MV-4-11 (cell line): ENCODE measurements at regions not wholly inside any gene's neighbourhood (a gene's known extent, or its start where the extent isn't known, plus 50 kb on each side); places are given as distances from the start of the nearest gene placed in this dataset.
A peak's percentile ranks its signal among the peaks of the same experiment; 100 is the strongest.

Experiments used
- DNase-seq: peaks from one replicate; lab custom pipeline; 2025; lab: John Stamatoyannopoulos, UW

- DNase-seq = no peak
Measured at GRCh38 chr3:116767726-116768125, 58.1 kb downstream of the TUSC7 start.

GRCh38 chr3:116770815-116771450 lies 61.4 kb downstream of the TUSC7 start:
- DNase-seq = peak; percentile 75

- DNase-seq = no peak
Measured at GRCh38 chr3:116776880-116777785, 67.6 kb downstream of the TUSC7 start.

GRCh38 chr3:116785226-116785625 lies 75.6 kb downstream of the TUSC7 start:
- no peak for DNase-seq

DNA sequence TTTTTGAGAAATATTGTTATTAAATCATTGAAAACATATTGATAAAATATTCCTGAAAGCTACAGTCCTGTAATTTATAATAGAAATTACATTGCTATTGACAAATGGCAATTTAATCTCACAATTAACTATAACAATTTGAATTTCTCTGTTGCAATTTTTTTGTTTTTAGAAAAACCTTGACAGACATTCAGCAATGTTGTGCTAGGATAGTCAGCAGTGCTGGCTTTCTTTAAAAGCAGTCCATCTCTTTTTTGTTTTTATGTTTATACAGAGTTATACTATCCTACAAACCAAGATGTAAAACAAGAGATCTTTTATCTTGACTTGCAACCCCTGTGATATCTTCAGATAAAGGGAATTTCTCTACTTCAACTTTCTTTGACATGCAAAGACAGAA lies 93.1 kb downstream of the TUSC7 start:
- DNase-seq = no peak

- no peak for DNase-seq
Measured at GRCh38 chr3:116806351-116806750, 96.8 kb downstream of the TUSC7 start.

GRCh38 chr3:116808725-116809124 lies 99.1 kb downstream of the TUSC7 start:
- peak; percentile 76 for DNase-seq

DNA sequence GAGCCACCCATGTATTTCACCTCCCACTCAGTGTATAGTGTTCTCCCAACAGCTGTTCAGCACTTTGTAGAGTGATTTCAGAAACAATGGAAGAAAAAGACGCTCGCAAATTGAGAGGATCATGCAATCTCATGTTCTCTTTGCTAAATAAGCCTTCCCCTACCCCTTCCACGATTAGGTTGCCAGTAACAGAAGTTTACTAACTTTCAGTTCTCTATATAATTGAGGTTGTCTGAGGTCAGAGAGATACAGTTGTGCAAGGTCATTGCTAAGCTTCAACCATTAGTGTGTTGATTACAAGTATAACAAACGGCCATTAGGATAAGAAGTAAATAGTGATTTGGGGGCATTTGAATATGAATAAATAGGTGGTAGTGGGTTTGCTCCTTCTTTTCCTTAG lies 99.6 kb downstream of the TUSC7 start:
- DNase-seq = peak; percentile 80

- DNase-seq = no peak
Measured at GRCh38 chr3:116811754-116812153, 102.2 kb downstream of the TUSC7 start.

DNA sequence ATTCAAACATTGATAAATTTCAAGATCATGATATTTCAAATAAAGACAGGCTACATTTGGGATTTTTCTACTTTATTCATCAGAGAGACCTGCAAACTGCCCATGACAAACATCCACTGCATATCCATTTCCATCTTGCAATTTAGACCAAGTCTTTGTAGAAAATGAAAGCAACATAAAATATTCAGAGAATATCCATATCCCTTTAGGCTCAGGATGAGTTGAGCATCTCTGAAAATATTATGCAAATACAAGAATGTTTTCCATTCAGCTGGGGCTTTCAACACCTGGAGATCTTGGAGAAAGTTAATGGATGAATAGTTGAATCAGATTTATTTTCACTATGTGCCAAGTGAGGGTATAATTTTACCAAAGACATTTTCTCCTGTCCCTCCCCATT lies 103.4 kb downstream of the TUSC7 start:
- DNase-seq = no peak

GRCh38 chr3:116815321-116815720 lies 105.7 kb downstream of the TUSC7 start:
- DNase-seq = no peak

DNA sequence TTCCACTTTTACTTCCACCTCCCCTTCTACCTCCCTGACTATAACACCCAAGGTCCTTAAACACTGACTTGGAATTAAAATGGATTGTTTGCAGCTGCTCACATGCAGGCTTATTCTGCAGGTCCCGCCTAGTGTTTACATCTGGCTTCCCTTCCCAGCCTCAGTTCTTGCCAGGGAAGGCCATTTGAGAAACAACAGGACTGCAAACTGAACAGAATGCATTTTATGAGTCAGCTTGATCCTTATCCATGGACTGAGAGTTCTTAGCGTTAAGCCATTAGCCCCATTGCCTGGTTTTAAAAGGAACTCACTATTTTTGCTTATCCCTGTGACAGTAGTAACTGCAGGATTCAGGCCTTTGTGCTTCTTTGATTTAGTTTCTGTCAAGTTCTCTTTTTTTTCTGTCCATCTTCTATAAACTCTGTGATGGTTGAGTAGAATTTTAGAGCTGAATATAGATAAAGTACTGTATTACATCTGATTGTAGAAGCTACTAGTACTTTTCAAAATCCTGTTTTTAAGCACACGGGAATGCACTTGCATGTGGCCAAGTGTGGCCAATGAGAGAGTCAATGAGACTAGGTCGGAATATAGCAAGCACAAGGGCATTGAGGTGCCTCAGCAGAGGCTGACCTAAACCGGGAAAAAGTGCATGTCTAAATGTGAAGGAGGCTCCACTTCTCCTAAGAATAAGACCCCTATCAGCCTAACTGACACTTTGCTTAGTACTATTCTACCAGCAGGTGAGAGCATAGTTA lies 106.4 kb downstream of the TUSC7 start:
- DNase-seq = no peak

GRCh38 chr3:116821371-116821770 lies 111.8 kb downstream of the TUSC7 start:
- DNase-seq = no peak

GRCh38 chr3:116824208-116824607 lies 114.6 kb downstream of the TUSC7 start:
- peak; percentile 18 for DNase-seq

GRCh38 chr3:116833202-116833601 lies 123.6 kb downstream of the TUSC7 start:
- no peak for DNase-seq

GRCh38 chr3:116834816-116835215 lies 125.2 kb downstream of the TUSC7 start:
- no peak for DNase-seq

DNA sequence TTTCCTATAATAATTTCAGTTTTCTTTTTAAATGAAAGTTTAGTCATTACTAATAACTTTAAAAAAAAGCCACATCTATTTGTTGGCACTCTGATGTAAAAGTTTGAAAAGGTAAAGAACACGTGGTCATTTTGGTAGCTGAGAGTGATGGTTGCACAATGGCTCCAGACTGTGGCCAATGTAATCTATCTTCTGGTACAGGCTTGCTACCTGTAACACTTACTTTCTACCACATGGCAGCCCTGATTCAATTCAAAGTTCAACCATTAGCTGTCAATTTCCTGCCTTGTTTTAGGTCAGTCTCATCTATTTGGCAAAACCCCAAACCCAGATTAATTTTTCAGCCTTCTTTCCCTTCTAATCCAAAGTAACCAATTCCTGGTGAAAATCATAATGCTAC lies 126.1 kb downstream of the TUSC7 start:
- no peak for DNase-seq

GRCh38 chr3:116836286-116836685 lies 126.7 kb downstream of the TUSC7 start:
- DNase-seq = no peak

- no peak for DNase-seq
Measured at GRCh38 chr3:116837483-116837882, 127.9 kb downstream of the TUSC7 start.

DNA sequence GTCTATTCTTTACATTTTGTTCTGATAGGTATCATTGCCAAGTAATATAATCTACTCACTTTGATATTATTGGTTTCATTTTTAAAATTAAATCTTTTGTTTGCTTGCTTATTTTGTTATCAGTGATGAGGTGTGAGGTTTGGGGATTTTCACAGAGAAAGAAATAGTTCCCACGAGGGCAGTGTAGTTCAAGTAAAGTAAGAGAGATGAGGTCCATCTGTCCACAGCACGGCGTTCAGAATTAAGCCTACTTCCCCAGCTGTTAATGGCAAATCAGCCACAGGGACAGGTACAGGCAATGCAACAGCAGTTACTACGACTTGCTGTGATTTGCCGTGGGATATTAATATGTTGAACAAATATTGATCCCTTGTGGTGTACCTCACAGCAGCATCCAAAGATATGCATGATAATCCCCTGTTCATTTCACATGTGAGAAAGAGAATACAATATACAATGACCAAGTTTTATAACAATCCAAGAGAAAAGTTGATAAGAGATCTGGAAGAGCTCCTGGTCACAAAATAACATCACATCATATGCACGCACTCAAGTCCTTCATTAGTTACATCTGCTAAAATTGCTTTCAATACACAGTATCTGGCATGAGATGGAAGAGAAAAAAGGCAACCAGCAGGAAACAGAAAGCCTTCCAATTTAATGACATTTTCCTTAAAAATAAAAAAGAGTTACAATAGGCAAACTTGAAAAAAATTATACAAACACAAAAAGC lies 131.6 kb downstream of the TUSC7 start:
- DNase-seq = no peak

DNA sequence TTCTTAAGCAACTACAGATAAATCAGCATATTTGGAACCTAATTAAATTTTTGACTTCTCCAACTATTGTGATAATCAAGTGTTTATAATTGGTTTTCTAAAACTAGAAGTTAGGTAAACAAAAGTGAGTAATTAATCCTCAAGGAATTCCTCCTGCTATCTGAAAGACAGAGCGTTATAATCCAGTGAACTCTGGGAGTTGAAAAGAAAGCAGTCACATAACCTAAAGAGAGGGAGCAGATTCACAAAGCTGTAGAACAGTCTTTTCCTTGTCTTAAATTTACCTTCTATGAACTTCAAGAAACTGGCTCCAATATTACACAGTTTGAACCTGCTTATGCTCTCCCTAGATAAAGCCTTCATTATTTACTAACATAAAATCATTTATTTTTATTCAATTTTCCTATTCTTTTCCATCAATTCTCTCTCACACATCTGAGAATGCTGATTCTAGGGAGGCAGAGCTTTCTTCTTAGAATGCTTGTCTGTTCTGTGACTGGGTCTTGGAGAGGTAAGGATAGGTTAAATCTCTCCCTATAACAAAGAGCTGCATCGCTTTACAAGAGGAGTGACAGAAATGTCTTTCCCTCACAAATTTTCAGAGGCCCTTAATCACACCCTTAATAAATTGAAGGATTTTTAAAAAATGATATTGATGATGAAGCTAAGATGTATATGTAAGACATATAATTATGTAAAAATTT lies 132.8 kb downstream of the TUSC7 start:
- no peak for DNase-seq
